ENCODE measurements at regions not wholly inside any gene's neighbourhood (a gene's known extent, or its start where the extent isn't known, plus 50 kb on each side); places are given as distances from the start of the nearest gene placed in this dataset.
"Not testable (repeated sequence)": the region's sequence is repeated elsewhere in the genome, so short reads cannot be mapped to it uniquely, and the experiment has no call there.

- no peak for TF ChIP-seq CTCF (IDR thresholded peaks at IDR 0.05)
Measured at GRCh38 chr7:119879835-119880234, 393.1 kb upstream of the KCND2 start.

GRCh38 chr7:119886007-119886406 lies 387.0 kb upstream of the KCND2 start:
- Mint-ChIP-seq H3K27ac (ENCODE audit: unreplicated experiment) (no peak overlapping the region), H3K9me3 (ENCODE audit: unreplicated experiment) (no peaks in the 10 kb centered on the region), H3K4me1 (ENCODE audit: unreplicated experiment) (no peaks in the 10 kb centered on the region), H3K27me3 (ENCODE audit: unreplicated experiment) (peaks cover 3% of the 10 kb centered on the region), H3K4me3 (ENCODE audit: unreplicated experiment) (no peak overlapping the region), H3K36me3 (ENCODE audit: unreplicated experiment) (peaks cover 2% of the 10 kb centered on the region)
- no peak for TF ChIP-seq CTCF (IDR thresholded peaks at IDR 0.05)
- no peak for DNase-seq (ENCODE audit: extremely low spot score, unreplicated experiment)

More at GRCh38 chr7:119879835-119880234, 393.1 kb upstream of the KCND2 start:
- H3K9me3 Mint-ChIP-seq (ENCODE audit: unreplicated experiment), result peaks cover 5% of the 10 kb centered on the region
- no peaks in the 10 kb centered on the region for H3K27me3 Mint-ChIP-seq (ENCODE audit: unreplicated experiment)
- H3K4me1 Mint-ChIP-seq (ENCODE audit: unreplicated experiment), result peaks cover 7% of the 10 kb centered on the region
- no peak overlapping the region for H3K27ac Mint-ChIP-seq (ENCODE audit: unreplicated experiment)
- no peak for DNase-seq (ENCODE audit: extremely low spot score, unreplicated experiment)
- peaks cover 2% of the 10 kb centered on the region for H3K36me3 Mint-ChIP-seq (ENCODE audit: unreplicated experiment)
- H3K4me3 Mint-ChIP-seq (ENCODE audit: unreplicated experiment), result no peak overlapping the region

- DNase-seq (ENCODE audit: extremely low spot score, unreplicated experiment); H3K4me3 Mint-ChIP-seq (ENCODE audit: unreplicated experiment); H3K27me3 Mint-ChIP-seq (ENCODE audit: unreplicated experiment); H3K9me3 Mint-ChIP-seq (ENCODE audit: unreplicated experiment); H3K4me1 Mint-ChIP-seq (ENCODE audit: unreplicated experiment); H3K36me3 Mint-ChIP-seq (ENCODE audit: unreplicated experiment); H3K27ac Mint-ChIP-seq (ENCODE audit: unreplicated experiment): not testable (repeated sequence)
Measured at GRCh38 chr7:119886525-119886924, 386.4 kb upstream of the KCND2 start.

- Mint-ChIP-seq H3K27ac (ENCODE audit: unreplicated experiment) (no peak overlapping the region), H3K27me3 (ENCODE audit: unreplicated experiment) (peaks cover 3% of the 10 kb centered on the region), H3K36me3 (ENCODE audit: unreplicated experiment) (no peaks in the 10 kb centered on the region), H3K4me1 (ENCODE audit: unreplicated experiment) (no peaks in the 10 kb centered on the region), H3K4me3 (ENCODE audit: unreplicated experiment) (no peak overlapping the region), H3K9me3 (ENCODE audit: unreplicated experiment) (no peaks in the 10 kb centered on the region)
- no peak for TF ChIP-seq CTCF (IDR thresholded peaks at IDR 0.05)
- DNase-seq (ENCODE audit: extremely low spot score, unreplicated experiment), result no peak
Measured at GRCh38 chr7:119888251-119888650, 384.7 kb upstream of the KCND2 start.

- Mint-ChIP-seq H3K27me3 (ENCODE audit: unreplicated experiment) (peaks cover 3% of the 10 kb centered on the region), H3K4me1 (ENCODE audit: unreplicated experiment) (no peaks in the 10 kb centered on the region), H3K27ac (ENCODE audit: unreplicated experiment) (no peak overlapping the region), H3K4me3 (ENCODE audit: unreplicated experiment) (no peak overlapping the region), H3K9me3 (ENCODE audit: unreplicated experiment) (no peaks in the 10 kb centered on the region), H3K36me3 (ENCODE audit: unreplicated experiment) (no peaks in the 10 kb centered on the region)
- TF ChIP-seq CTCF (IDR thresholded peaks at IDR 0.05), result no peak
- no peak for DNase-seq (ENCODE audit: extremely low spot score, unreplicated experiment)
Measured at GRCh38 chr7:119890631-119891030, 382.3 kb upstream of the KCND2 start.

GRCh38 chr7:119895320-119895719 lies 377.7 kb upstream of the KCND2 start:
- Mint-ChIP-seq H3K4me1 (ENCODE audit: unreplicated experiment) (no peaks in the 10 kb centered on the region), H3K36me3 (ENCODE audit: unreplicated experiment) (no peaks in the 10 kb centered on the region), H3K27ac (ENCODE audit: unreplicated experiment) (no peak overlapping the region), H3K27me3 (ENCODE audit: unreplicated experiment) (no peaks in the 10 kb centered on the region), H3K9me3 (ENCODE audit: unreplicated experiment) (peaks cover 12% of the 10 kb centered on the region), H3K4me3 (ENCODE audit: unreplicated experiment) (no peak overlapping the region)
- no peak for DNase-seq (ENCODE audit: extremely low spot score, unreplicated experiment)
- TF ChIP-seq CTCF (IDR thresholded peaks at IDR 0.05), result no peak
